HG02840 (cell line): ENCODE measurements at regions not wholly inside any gene's neighbourhood (a gene's known extent, or its start where the extent isn't known, plus 50 kb on each side); places are given as distances from the start of the nearest gene placed in this dataset.
"Not testable (repeated sequence)": the region's sequence is repeated elsewhere in the genome, so short reads cannot be mapped to it uniquely, and the experiment has no call there.

Experiments
- ATAC-seq: cut with Tn5 transposase; IDR thresholded peaks from one replicate; pipeline ENCODE4 v1.9.1; 2021; ENCODE audit warnings: mild to moderate bottlenecking, moderate library complexity, moderate number of reproducible peaks; ENCODE audit not compliant: unreplicated experiment, low FRiP score

DNA sequence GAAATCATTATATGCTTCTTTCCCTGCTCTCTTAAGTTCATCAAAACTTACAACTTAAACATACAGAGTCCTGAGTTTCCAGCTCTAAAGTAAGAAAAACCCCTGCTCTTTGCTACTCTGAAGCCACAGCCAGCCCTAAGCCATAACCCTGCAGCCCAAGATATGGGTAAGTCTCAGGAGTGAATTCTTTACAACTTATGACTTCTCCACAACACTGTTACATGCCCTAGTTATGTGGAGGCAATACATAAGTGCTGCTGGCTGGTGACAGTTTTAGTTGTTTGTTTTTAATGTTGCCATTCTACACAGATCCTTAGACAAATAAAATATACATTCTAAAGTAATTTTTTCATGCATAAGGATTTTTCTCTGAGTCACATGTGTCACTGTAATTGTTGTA lies 100.2 kb downstream of the FBXO8 start:
- no peak for ATAC-seq

DNA sequence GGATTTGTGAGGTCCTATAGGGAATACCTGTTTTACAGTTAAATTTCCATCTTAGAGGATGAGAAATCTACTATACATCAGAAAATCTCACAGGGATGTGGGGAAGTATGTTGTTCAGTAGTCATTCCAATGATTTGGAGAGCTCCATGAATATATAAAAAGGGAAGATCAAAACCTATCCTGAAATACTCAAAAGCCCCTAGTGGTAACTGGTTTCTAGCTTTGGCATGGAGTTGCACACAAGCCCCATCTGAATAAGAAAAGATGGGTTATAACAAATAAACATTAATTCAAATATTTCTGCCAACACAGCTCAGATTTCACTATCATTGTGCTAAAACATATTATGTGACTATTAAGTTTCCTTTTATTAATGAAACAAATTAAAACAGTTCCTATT lies 101.6 kb downstream of the FBXO8 start:
- ATAC-seq = no peak

DNA sequence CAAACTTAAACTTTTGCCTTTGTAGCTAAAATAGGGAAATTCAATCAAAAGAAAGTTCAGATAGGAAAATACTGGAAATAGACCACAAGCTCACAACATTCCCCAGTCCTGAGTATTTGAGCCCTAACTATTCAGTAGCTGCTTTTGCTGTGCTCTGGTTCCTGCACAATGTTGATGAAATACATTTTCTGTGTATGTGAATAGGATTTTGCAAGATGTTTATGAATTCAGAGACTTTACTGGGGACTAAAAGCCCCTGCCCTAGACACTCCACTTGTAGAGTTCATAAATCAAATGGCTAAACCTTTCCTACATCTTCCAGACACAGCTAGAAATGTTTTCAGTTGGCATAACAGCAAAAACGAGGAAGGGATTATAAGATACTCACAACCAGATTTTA lies 105.9 kb downstream of the FBXO8 start:
- ATAC-seq = no peak

DNA sequence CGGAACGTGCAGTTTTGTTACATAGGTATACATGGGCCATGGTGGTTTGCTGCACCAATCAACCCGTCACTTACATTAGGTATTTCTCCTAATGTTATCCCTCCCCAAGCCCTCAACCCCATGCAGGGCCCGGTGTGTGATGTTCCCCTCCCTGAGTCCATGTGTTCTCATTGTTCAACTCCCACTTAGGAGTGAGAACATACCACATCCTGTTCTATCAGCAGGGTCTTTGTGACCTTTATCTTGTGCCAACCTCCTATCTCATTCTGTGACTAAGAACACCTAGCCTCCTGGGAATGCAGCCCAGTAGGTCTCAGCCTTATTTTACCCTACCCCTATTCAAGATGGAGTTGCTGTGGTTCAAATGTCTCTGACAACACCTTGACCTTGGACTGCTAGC lies 107.6 kb downstream of the FBXO8 start:
- not testable (repeated sequence) for ATAC-seq

- ATAC-seq = no peak
Observed at GRCh38 chr4:174173360-174173759, 110.1 kb downstream of the FBXO8 start.

- ATAC-seq = no peak
Observed at GRCh38 chr4:174172274-174172673, 111.2 kb downstream of the FBXO8 start.

DNA sequence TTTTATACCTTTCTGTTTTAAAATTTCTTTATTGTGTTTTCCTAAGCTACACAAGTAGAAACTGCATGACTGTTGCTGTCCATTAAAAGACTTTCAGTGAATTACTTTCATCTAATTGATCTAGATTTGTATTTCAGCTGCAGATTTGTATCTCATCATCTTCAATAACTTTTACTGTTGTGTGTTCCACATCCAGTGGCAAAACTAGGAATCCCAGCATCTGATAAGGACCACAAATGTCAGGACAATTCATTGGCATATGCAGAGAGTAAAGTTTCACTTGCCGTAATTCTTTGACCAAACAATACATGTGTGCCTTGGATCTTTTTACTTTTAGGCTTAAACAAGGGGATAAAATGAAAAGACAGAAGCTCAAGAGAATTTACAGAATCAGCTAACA lies 112.6 kb downstream of the FBXO8 start:
- ATAC-seq = no peak

- no peak for ATAC-seq
Observed at GRCh38 chr4:174170091-174170490, 113.4 kb downstream of the FBXO8 start.

GRCh38 chr4:174157106-174157607 lies 126.3 kb downstream of the FBXO8 start:
- ATAC-seq = no peak

GRCh38 chr4:174156239-174156826 lies 127.1 kb downstream of the FBXO8 start:
- ATAC-seq = peak; percentile 84

DNA sequence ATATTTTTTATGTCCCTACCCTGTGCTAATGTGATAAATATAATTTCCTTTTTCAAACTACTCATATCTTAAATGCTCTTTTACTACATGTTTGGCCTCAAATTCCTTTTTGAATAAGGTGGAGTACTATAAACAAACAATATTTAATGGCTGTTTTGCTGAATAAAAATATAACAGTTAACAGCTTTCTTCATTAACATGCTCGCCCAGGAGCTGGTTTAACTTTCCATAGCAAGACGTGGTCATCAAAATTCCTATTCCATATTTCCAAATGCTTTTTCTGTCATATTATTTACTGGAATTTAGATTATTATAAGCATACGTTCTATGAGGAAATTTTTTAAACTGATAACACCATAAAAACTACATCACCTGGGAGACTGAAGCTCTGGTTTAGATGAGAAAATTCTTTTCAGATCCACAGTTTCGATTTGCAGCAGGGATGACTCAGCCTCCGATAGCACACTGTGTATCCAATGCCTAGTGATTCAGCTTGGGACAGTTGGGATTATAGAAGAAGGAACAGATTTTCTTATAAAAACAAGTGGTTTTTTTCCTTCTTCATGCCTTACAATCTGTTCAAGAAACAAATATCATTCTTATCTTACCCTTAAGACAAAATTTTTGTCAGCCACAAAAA lies 129.1 kb downstream of the FBXO8 start:
- ATAC-seq = no peak

GRCh38 chr4:174152717-174153466 lies 130.6 kb downstream of the FBXO8 start:
- ATAC-seq = no peak

GRCh38 chr4:174147863-174148262 lies 135.6 kb downstream of the FBXO8 start:
- no peak for ATAC-seq

DNA sequence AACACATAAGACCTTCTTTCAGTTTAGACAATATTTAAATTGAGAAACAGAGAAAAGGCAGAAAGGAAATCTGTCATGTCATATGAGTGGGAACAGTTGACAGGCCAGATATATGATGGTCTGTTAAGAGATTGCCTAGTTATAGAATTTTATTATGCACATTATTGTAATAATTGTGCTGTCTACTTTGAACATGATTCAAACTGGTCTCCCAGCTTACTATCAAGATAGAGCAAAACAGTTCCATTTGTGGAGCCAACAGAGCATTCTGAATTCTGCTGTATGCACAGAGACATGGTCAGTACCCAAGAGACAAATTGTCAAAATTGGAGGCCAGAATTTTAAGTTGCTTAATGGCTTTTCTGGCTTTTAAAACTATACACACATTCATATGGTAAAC lies 139.4 kb downstream of the FBXO8 start:
- ATAC-seq = no peak

GRCh38 chr4:174141876-174142275 lies 141.6 kb downstream of the FBXO8 start:
- ATAC-seq = no peak

- ATAC-seq = no peak
Observed at GRCh38 chr4:174138616-174139015, 144.9 kb downstream of the FBXO8 start.

DNA sequence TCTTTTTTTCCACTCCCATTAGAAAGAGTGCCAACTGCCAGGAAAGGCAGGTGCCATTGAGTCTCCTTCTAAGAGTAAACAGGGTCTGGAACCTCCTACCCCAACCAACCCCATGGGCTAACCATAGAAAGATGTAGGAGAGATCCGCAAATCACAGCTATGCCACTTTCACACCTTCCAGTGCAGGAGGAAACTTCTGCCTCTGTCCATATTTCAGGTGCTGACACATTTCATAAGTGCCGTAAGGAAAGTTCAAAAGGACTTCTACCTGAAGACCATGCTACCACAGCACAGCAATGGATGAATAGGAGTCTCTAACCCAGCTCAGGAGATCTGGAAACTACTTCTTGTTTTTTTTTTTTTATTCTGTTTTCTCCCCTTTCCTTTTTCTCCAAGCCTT lies 145.8 kb downstream of the FBXO8 start:
- ATAC-seq = no peak

GRCh38 chr4:174135936-174136406 lies 147.5 kb downstream of the FBXO8 start:
- no peak for ATAC-seq

DNA sequence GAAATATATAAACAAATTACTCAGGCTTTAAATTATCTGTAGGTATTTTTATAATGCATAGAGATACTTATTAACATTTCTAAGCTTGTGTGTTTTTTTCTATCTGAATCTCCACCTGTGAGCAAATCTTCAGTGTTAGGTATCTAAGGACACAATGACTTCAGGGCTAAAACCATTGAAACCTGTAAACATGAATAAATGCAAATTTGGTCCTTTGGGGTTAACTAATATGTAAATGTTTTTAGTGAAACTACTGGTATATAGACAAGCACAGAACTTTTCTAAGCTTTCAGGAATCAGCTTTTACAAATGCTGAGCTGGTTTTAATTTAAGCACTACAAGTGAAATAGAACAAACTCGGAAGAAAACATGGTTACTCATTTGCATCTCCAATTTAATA lies 147.9 kb downstream of the FBXO8 start:
- ATAC-seq = no peak

- no peak for ATAC-seq
Observed at GRCh38 chr4:174134361-174134760, 149.1 kb downstream of the FBXO8 start.

- no peak for ATAC-seq
Observed at GRCh38 chr4:174133551-174133950, 149.9 kb downstream of the FBXO8 start.

GRCh38 chr4:174131901-174132300 lies 151.6 kb downstream of the FBXO8 start:
- no peak for ATAC-seq
